ENCODE measurements at regions not wholly inside any gene's neighbourhood (a gene's known extent, or its start where the extent isn't known, plus 50 kb on each side); places are given as distances from the start of the nearest gene placed in this dataset.

DNA sequence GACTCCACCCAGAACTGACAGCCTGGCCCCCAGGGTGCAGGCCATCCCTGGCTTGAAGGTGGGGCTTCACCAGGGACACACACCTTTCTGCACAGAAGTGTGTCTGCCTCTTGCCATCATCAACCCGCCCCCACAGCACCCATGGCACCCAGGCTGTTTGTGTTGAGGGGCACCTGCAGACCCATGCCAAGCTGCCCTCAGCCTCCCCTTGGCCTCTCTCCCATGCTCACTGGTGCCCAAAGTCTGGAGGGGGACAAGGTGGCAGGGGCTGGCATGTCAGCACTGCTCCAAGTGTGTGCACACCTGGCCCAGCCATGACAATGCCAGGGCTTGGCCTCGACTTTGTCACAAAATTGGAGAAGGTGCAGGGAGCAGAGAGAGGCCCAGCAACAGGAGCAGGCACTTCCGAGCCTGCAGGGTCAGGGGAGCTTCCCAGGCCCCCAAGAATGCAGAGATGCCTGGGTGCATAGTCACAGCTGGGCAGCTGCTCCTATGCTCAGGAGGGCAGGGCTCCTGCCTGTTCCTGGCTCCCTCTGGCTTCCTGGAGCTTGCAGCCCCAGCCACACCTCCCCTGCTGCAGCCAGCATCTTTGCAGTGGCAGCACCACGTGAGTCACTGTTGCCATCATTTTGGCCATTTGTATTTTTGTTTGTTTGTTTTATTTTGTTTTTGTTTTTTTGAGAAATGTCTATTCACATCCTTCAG lies 280.6 kb upstream of the UBE2E3 start (continued):
- TF ChIP-seq, protein P1, sequence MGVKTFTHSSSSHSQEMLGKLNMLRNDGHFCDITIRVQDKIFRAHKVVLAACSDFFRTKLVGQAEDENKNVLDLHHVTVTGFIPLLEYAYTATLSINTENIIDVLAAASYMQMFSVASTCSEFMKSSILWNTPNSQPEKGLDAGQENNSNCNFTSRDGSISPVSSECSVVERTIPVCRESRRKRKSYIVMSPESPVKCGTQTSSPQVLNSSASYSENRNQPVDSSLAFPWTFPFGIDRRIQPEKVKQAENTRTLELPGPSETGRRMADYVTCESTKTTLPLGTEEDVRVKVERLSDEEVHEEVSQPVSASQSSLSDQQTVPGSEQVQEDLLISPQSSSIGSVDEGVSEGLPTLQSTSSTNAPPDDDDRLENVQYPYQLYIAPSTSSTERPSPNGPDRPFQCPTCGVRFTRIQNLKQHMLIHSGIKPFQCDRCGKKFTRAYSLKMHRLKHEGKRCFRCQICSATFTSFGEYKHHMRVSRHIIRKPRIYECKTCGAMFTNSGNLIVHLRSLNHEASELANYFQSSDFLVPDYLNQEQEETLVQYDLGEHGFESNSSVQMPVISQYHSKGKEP (tag by site-specific recombination; IDR thresholded peaks at IDR 0.05): no peak

DNA sequence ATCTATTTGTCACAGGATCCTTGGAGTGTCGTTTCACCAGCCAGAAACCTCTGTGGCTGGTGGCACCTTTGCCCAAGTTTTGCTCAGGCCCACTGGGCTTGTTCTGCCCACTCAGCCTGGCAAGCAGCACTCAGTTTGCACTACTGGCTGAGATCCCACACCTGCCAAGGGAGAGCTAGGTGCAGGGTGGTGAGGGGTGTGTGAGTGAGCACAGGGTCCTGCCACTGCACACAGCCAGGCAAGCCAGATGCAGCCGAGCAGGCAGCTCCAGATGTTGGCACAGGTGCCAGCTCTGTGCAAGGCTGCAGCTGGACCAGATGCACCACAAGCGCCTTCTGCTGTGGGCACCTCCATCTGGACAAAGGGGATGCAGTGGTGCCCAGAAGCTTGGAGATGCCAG lies 281.7 kb upstream of the UBE2E3 start:
- H3K27ac ChIP-seq (ENCODE audit: extremely low read depth, low read depth, low read length): no peak overlapping the region
- no peaks in the 10 kb centered on the region for H3K36me3 ChIP-seq (ENCODE audit: control insufficient read depth in 2 of 2, insufficient read depth in 1 of 2, low read length in 2 of 2)
- TF ChIP-seq ZNF626 (tag by site-specific recombination; IDR thresholded peaks at IDR 0.05) (no peak), ZNF426 (tag by site-specific recombination; IDR thresholded peaks at IDR 0.05) (no peak), ZNF157 (tag by site-specific recombination; IDR thresholded peaks at IDR 0.05) (no peak), SETDB1 (IDR thresholded peaks at IDR 0.05; ENCODE audit: insufficient read length, low read length) (no peak), ZNF146 (tag by site-specific recombination; IDR thresholded peaks at IDR 0.05) (no peak), KLF7 (tag by site-specific recombination; IDR thresholded peaks at IDR 0.05; ENCODE audit: borderline replicate concordance) (no peak), ZNF24 (tag by site-specific recombination; IDR thresholded peaks at IDR 0.05) (no peak), ZNF776 (tag by site-specific recombination; IDR thresholded peaks at IDR 0.05; ENCODE audit: borderline replicate concordance) (no peak), ZNF19 (tag by site-specific recombination; IDR thresholded peaks at IDR 0.05; ENCODE audit: low read depth) (no peak), ZNF341 (tag by site-specific recombination; IDR thresholded peaks at IDR 0.05; ENCODE audit: low read depth) (no peak), ZNF777 (tag by site-specific recombination; IDR thresholded peaks at IDR 0.05; ENCODE audit: borderline replicate concordance) (no peak), GLI2 (tag by site-specific recombination; IDR thresholded peaks at IDR 0.05; ENCODE audit: borderline replicate concordance, low read depth) (no peak), ZNF48 (tag by site-specific recombination; IDR thresholded peaks at IDR 0.05) (no peak), ZNF221 (tag by site-specific recombination; IDR thresholded peaks at IDR 0.05; ENCODE audit: borderline replicate concordance) (no peak), ZNF629 (tag by site-specific recombination; IDR thresholded peaks at IDR 0.05) (no peak), ZNF677 (tag by site-specific recombination; IDR thresholded peaks at IDR 0.05) (no peak), ZBTB8A (tag by site-specific recombination; IDR thresholded peaks at IDR 0.05) (no peak)
- TF ChIP-seq, protein P2, sequence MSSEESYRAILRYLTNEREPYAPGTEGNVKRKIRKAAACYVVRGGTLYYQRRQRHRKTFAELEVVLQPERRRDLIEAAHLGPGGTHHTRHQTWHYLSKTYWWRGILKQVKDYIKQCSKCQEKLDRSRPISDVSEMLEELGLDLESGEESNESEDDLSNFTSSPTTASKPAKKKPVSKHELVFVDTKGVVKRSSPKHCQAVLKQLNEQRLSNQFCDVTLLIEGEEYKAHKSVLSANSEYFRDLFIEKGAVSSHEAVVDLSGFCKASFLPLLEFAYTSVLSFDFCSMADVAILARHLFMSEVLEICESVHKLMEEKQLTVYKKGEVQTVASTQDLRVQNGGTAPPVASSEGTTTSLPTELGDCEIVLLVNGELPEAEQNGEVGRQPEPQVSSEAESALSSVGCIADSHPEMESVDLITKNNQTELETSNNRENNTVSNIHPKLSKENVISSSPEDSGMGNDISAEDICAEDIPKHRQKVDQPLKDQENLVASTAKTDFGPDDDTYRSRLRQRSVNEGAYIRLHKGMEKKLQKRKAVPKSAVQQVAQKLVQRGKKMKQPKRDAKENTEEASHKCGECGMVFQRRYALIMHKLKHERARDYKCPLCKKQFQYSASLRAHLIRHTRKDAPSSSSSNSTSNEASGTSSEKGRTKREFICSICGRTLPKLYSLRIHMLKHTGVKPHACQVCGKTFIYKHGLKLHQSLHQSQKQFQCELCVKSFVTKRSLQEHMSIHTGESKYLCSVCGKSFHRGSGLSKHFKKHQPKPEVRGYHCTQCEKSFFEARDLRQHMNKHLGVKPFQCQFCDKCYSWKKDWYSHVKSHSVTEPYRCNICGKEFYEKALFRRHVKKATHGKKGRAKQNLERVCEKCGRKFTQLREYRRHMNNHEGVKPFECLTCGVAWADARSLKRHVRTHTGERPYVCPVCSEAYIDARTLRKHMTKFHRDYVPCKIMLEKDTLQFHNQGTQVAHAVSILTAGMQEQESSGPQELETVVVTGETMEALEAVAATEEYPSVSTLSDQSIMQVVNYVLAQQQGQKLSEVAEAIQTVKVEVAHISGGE (tag by site-specific recombination; conservative IDR thresholded peaks at IDR 0.05; ENCODE audit: low read depth): no peak
- TF ChIP-seq, protein P3, sequence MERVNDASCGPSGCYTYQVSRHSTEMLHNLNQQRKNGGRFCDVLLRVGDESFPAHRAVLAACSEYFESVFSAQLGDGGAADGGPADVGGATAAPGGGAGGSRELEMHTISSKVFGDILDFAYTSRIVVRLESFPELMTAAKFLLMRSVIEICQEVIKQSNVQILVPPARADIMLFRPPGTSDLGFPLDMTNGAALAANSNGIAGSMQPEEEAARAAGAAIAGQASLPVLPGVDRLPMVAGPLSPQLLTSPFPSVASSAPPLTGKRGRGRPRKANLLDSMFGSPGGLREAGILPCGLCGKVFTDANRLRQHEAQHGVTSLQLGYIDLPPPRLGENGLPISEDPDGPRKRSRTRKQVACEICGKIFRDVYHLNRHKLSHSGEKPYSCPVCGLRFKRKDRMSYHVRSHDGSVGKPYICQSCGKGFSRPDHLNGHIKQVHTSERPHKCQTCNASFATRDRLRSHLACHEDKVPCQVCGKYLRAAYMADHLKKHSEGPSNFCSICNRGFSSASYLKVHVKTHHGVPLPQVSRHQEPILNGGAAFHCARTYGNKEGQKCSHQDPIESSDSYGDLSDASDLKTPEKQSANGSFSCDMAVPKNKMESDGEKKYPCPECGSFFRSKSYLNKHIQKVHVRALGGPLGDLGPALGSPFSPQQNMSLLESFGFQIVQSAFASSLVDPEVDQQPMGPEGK (tag by site-specific recombination; IDR thresholded peaks at IDR 0.05): no peak
- TF ChIP-seq, protein P4, sequence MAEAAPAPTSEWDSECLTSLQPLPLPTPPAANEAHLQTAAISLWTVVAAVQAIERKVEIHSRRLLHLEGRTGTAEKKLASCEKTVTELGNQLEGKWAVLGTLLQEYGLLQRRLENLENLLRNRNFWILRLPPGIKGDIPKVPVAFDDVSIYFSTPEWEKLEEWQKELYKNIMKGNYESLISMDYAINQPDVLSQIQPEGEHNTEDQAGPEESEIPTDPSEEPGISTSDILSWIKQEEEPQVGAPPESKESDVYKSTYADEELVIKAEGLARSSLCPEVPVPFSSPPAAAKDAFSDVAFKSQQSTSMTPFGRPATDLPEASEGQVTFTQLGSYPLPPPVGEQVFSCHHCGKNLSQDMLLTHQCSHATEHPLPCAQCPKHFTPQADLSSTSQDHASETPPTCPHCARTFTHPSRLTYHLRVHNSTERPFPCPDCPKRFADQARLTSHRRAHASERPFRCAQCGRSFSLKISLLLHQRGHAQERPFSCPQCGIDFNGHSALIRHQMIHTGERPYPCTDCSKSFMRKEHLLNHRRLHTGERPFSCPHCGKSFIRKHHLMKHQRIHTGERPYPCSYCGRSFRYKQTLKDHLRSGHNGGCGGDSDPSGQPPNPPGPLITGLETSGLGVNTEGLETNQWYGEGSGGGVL (tag by site-specific recombination; IDR thresholded peaks at IDR 0.05): no peak
- no peak overlapping the region for H3K4me3 ChIP-seq (ENCODE audit: low read depth, low read length)
- ChIA-PET POLR2A (no interaction called here), CTCF (no interaction called here)
- no peaks in the 10 kb centered on the region; the same call in 1 of the 2 replicates for H3K4me1 ChIP-seq (ENCODE audit: control insufficient read depth, insufficient read depth, low read length)
- no peaks in the 10 kb centered on the region for H3K9me3 ChIP-seq (ENCODE audit: control insufficient read depth, insufficient read depth, low read depth, low read length)
